Cardiac muscle cell (in vitro differentiated cells and primary cell): ENCODE measurements at regions not wholly inside any gene's neighbourhood (a gene's known extent, or its start where the extent isn't known, plus 50 kb on each side); places are given as distances from the start of the nearest gene placed in this dataset.

Experiments
- DNase-seq, 2 donors: peaks; one replicate each; pipeline versions ENCODE4 v3.0.0 to v3.0.0-alpha.2; 2010 to 2017; ENCODE audit warnings: low read depth in 1 of 2, low spot score in 1 of 2
- H3K27ac ChIP-seq: fragments of 200-600 bp; sonication (generic); 2 replicates; pipeline ENCODE4 v1.5.1; 2016
- H3K27me3 ChIP-seq: fragments of 200-600 bp; sonication (generic); 2 replicates; pipeline ENCODE4 v1.6.0; 2016; ENCODE audit warnings: control low read depth
- H3K36me3 ChIP-seq: fragments of 200-600 bp; sonication (generic); 2 replicates; pipeline ENCODE4 v1.5.1; 2016; ENCODE audit warnings: control low read depth
- H3K4me1 ChIP-seq: fragments of 200-600 bp; sonication (generic); 2 replicates; pipeline ENCODE4 v1.8.1; 2017; ENCODE audit warnings: low read depth, mild to moderate bottlenecking, mixed run types
- H3K4me3 ChIP-seq: fragments of 200-600 bp; sonication (generic); 2 replicates; pipeline ENCODE4 v1.5.1; 2016; ENCODE audit warnings: mild to moderate bottlenecking
- H3K9me3 ChIP-seq: fragments of 200-600 bp; sonication (generic); 2 replicates; pipeline ENCODE4 v1.5.1; 2017; ENCODE audit warnings: low read depth, mild to moderate bottlenecking, control low read depth
- TF ChIP-seq, protein P1 (sequence below): IDR thresholded peaks from 2 replicates; pipeline ENCODE4 v1.5.1; 2012; ENCODE audit warnings: low read depth, mild to moderate bottlenecking, low read length

DNA sequence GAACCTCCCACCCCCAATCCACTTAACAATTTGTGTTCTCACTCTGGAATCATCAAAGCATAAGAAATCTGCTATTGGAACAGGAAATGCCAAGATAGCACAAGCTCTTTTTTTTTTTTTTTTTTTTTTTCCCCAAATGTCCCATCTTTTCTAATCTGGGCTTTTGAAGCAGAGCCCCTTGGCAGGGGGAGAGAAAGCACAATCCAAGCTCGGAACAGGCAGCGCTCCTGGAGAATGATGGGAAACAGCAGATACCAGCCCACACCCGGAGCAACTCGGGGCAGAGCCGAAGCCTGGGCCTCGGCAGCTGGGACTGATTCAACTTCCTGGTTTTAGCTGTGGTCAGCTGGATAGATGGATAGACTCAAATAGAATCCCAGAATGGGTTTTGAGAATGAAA is 235.1 kb downstream of the QDPR start:
- no peaks in the 10 kb centered on the region for H3K9me3 ChIP-seq
- no peak overlapping the region for H3K27ac ChIP-seq
- TF ChIP-seq, protein P1, sequence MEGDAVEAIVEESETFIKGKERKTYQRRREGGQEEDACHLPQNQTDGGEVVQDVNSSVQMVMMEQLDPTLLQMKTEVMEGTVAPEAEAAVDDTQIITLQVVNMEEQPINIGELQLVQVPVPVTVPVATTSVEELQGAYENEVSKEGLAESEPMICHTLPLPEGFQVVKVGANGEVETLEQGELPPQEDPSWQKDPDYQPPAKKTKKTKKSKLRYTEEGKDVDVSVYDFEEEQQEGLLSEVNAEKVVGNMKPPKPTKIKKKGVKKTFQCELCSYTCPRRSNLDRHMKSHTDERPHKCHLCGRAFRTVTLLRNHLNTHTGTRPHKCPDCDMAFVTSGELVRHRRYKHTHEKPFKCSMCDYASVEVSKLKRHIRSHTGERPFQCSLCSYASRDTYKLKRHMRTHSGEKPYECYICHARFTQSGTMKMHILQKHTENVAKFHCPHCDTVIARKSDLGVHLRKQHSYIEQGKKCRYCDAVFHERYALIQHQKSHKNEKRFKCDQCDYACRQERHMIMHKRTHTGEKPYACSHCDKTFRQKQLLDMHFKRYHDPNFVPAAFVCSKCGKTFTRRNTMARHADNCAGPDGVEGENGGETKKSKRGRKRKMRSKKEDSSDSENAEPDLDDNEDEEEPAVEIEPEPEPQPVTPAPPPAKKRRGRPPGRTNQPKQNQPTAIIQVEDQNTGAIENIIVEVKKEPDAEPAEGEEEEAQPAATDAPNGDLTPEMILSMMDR: no peak
- H3K36me3 ChIP-seq: no peaks in the 10 kb centered on the region
- no peaks in the 10 kb centered on the region for H3K27me3 ChIP-seq
- no peaks in the 10 kb centered on the region for H3K4me1 ChIP-seq
- H3K4me3 ChIP-seq: no peak overlapping the region
- peak in 1 of 2 donors; percentile 78 for DNase-seq

DNA sequence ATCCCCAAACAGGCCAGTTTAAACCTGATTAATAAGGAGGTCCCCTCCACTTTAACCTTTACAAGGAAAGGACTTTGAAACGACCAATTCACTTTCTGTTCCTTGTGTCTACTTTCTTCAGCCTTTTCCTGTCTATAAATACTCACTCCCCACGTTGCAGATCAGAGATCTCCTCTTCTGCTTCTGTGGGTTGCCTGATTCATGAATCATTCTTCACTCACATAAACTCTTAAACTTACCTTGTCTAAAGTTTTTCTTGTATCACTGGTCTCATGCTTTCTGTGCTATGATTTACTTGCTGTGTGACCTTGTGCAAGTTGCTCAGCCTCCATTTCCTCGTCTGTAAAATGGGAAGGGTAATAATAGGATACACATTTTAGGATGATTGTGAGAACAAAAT is 236.1 kb downstream of the QDPR start:
- TF ChIP-seq, protein P1: no peak
- no peak for DNase-seq
- no peaks in the 10 kb centered on the region for H3K27me3 ChIP-seq

DNA sequence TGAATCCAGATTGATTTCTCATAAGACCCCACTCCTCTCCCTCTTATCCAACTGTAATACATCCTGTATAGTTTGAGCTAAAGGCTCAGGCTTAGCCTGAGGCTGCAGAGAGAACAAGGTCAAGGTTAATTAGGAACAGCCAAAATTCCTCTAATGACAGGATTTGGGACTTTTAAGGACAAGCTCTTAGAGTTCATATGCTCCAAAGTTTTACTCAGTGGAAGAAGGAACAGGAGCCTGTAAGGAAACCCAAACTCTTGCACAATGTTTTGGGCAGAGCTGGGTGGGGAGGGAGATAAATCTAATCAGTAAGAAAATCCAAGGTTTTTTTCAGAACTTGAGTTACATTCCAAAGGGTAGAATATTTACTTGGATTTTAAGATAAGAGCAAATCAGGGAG is 238.8 kb downstream of the QDPR start:
- peak in 1 of 2 donors; percentile 29 for DNase-seq
- TF ChIP-seq, protein P1: no peak
- H3K9me3 ChIP-seq: no peaks in the 10 kb centered on the region
- no peak overlapping the region for H3K4me3 ChIP-seq
- no peaks in the 10 kb centered on the region for H3K36me3 ChIP-seq
- no peaks in the 10 kb centered on the region for H3K27me3 ChIP-seq
- H3K27ac ChIP-seq: no peak overlapping the region
- no peaks in the 10 kb centered on the region for H3K4me1 ChIP-seq

More for the DNA sequence above, 236.1 kb downstream of the QDPR start:
- H3K4me3 ChIP-seq: no peak overlapping the region
- H3K4me1 ChIP-seq: no peaks in the 10 kb centered on the region
- H3K36me3 ChIP-seq: no peaks in the 10 kb centered on the region
- no peaks in the 10 kb centered on the region for H3K9me3 ChIP-seq
- no peak overlapping the region for H3K27ac ChIP-seq

DNA sequence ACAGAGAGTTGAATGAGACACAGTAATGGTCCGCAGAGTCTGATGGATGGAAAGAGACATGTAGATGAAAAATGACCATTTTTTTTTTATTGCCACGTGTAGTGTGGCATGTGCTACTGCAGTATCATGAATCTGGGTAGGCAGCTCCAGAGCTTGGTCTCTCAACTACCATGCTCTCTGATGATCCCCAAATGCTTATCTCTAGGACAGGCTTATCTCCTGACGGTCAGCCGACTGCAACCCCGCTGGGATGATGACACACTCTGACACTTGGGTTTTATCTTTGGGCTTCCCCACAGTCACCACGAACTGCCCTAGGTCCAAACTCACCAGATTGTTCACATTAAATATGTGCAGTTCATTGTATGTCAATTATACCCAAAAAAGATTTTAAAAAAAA is 239.7 kb downstream of the QDPR start:
- TF ChIP-seq, protein P1: no peak
- Histone ChIP-seq H3K4me3 (no peak overlapping the region), H3K27me3 (no peaks in the 10 kb centered on the region), H3K4me1 (no peaks in the 10 kb centered on the region), H3K27ac (no peak overlapping the region), H3K36me3 (no peaks in the 10 kb centered on the region), H3K9me3 (no peaks in the 10 kb centered on the region)
- no peak for DNase-seq

DNA sequence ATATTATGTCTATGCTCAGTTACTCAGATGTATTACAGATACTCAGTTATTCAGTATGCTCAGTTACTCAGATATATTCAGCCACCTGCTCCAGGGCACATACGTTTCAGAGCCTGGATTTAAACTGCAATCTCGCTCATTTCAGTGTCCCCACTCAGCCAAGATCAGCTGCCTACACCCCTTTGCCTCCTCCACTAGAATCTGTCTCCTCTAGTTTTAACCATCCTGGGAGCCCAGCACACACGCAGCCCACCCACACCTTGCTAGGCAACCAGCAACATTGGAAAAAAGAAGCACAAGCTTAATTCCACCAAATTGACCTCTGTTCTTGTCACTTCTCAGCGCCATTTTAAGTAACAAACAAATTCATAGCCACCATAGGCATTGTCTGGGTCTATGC is 246.2 kb downstream of the QDPR start:
- Histone ChIP-seq H3K27ac (no peak overlapping the region), H3K36me3 (no peaks in the 10 kb centered on the region), H3K4me1 (no peaks in the 10 kb centered on the region), H3K27me3 (no peaks in the 10 kb centered on the region), H3K4me3 (no peak overlapping the region), H3K9me3 (no peaks in the 10 kb centered on the region)
- DNase-seq: no peak
- TF ChIP-seq, protein P1: no peak

DNA sequence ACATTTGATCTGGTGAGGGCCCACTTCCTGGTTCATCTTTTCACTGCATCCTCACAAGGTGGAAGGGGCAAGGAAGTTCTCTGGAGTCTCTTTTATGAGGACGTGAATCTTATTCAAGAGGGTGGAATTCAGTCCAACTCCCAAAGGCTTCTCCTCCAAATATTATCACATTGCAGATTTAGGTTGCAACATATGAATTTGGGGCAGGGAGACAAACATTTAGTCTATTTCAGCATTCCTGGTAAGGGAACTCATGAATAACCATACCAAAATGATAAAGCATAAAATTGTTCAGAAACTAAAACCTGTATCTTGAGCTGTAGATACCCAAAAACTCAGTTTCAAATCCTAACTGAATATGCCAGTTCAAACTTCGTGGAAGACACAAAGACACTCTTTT is 246.8 kb downstream of the QDPR start:
- no peaks in the 10 kb centered on the region for H3K9me3 ChIP-seq

More for the DNA sequence above, 246.8 kb downstream of the QDPR start:
- no peaks in the 10 kb centered on the region for H3K36me3 ChIP-seq
- H3K4me3 ChIP-seq: no peak overlapping the region
- H3K27ac ChIP-seq: no peak overlapping the region
- no peaks in the 10 kb centered on the region for H3K27me3 ChIP-seq
- DNase-seq: no peak
- no peaks in the 10 kb centered on the region for H3K4me1 ChIP-seq
- TF ChIP-seq, protein P1: no peak
